Keratinocyte (primary cell): ENCODE measurements at regions not wholly inside any gene's neighbourhood (a gene's known extent, or its start where the extent isn't known, plus 50 kb on each side); places are given as distances from the start of the nearest gene placed in this dataset.

Source experiments
- DNase-seq: peaks from one replicate; pipeline ENCODE4 v3.0.0-alpha.2; 2011; ENCODE audit warnings: low read depth, missing footprints, low spot score
- FAIRE-seq: peaks from 2 replicates; lab custom pipeline; 2011; peaks lifted over from hg19 to GRCh38; lab: Jason Lieb, UNC
- H2AFZ ChIP-seq: 2 replicates; pipeline ENCODE4 v1.6.0; 2012; ENCODE audit warnings: low read length, control low read depth, inconsistent platforms; ENCODE audit not compliant: control insufficient read depth
- H3K27ac ChIP-seq: 2 replicates; pipeline ENCODE4 v1.5.1; 2011; ENCODE audit warnings: low read length; ENCODE audit not compliant: control insufficient read depth, insufficient read depth
- H3K27me3 ChIP-seq: 3 replicates; pipeline ENCODE4 v1.6.0; 2011; ENCODE audit warnings: low read length; ENCODE audit not compliant: control insufficient read depth, insufficient read depth; ENCODE audit errors: extremely low read depth
- H3K36me3 ChIP-seq, 2 experiments: 2 replicates in 1 of 2; 3 replicates in 1 of 2; pipeline ENCODE4 v1.5.1; 2011; ENCODE audit warnings: low read length in 2 of 2, mild to moderate bottlenecking in 1 of 2; ENCODE audit not compliant: control insufficient read depth in 2 of 2, insufficient read depth in 2 of 2; ENCODE audit errors: extremely low read depth in 1 of 2
- H3K4me1 ChIP-seq: 3 replicates; pipeline ENCODE4 v1.5.1; 2011; ENCODE audit warnings: low read length; ENCODE audit not compliant: control insufficient read depth, insufficient read depth; ENCODE audit errors: extremely low read depth
- H3K4me2 ChIP-seq: 3 replicates; pipeline ENCODE4 v1.6.0; 2011; ENCODE audit warnings: low read depth, low read length; ENCODE audit not compliant: control insufficient read depth, insufficient read depth; ENCODE audit errors: extremely low read depth
- H3K4me3 ChIP-seq, 3 experiments: fragments of 200-600 bp in 1 of 3; sonication (generic) in 1 of 3; 2 replicates in 2 of 3; 3 replicates in 1 of 3; pipeline ENCODE4 v1.5.1; 2011 to 2016; ENCODE audit warnings: low read length in 3 of 3, mild to moderate bottlenecking in 3 of 3, control low read depth in 2 of 3, inconsistent platforms in 1 of 3, low read depth in 1 of 3, mixed read lengths in 1 of 3, mixed run types in 1 of 3, moderate library complexity in 1 of 3; ENCODE audit not compliant: control insufficient read depth in 2 of 3, insufficient read depth in 2 of 3; ENCODE audit errors: extremely low read depth in 1 of 3
- H3K79me2 ChIP-seq: 2 replicates; pipeline ENCODE4 v1.6.0; 2012; ENCODE audit warnings: low read length; ENCODE audit not compliant: control insufficient read depth, insufficient read depth
- H3K9ac ChIP-seq: 3 replicates; pipeline ENCODE4 v1.6.0; 2011; ENCODE audit warnings: low read length; ENCODE audit not compliant: control insufficient read depth, insufficient read depth; ENCODE audit errors: extremely low read depth
- H3K9me1 ChIP-seq: 3 replicates; pipeline ENCODE4 v1.6.0; 2011; ENCODE audit warnings: low read length; ENCODE audit not compliant: control insufficient read depth, insufficient read depth; ENCODE audit errors: extremely low read depth
- H3K9me3 ChIP-seq: 2 replicates; pipeline ENCODE4 v1.5.1; 2012; ENCODE audit warnings: low read depth, low read length; ENCODE audit not compliant: control insufficient read depth
- H4K20me1 ChIP-seq: 3 replicates; pipeline ENCODE4 v1.6.0; 2011; ENCODE audit warnings: low read length; ENCODE audit not compliant: control insufficient read depth, insufficient read depth; ENCODE audit errors: extremely low read depth
- CTCF ChIP-seq, 3 experiments: IDR thresholded peaks in 1 of 3; conservative IDR thresholded peaks in 1 of 3; optimal IDR thresholded peaks in 1 of 3; 2 replicates in 2 of 3; 3 replicates in 1 of 3; pipeline versions ENCODE3 to v1.5.1; 2011; ENCODE audit warnings: low read length in 3 of 3, mild to moderate bottlenecking in 3 of 3, moderate library complexity in 2 of 3, control low read depth in 1 of 3, inconsistent platforms in 1 of 3; ENCODE audit not compliant: insufficient read depth in 2 of 3; ENCODE audit errors: extremely low read depth in 1 of 3
- EZH2 ChIP-seq: IDR thresholded peaks from one replicate; pipeline ENCODE4 v1.6.1; 2012; ENCODE audit warnings: inconsistent platforms, mild to moderate bottlenecking, low read length, moderate library complexity
- dilution Hi-C: fragments of 300-500 bp; cut with MboI; formaldehyde crosslinking; loops from one replicate; pipeline ENCODE4 v1.7.0; 2020; ENCODE audit warnings: low sequenced_read_pairs; ENCODE audit not compliant: extremely low pct_ligation_motif_present

GRCh38 chr3:6266135-6266534 is 594.8 kb upstream of the GRM7 start:
- dilution Hi-C loops: no loop called here
- Histone ChIP-seq H3K27ac (no peak overlapping the region), H3K36me3 (no peaks in the 10 kb centered on the region), H3K4me2 (no peak overlapping the region), H3K9me1 (no peaks in the 10 kb centered on the region), H3K9me3 (no peaks in the 10 kb centered on the region), H3K79me2 (no peaks in the 10 kb centered on the region), H3K4me3 (no peak overlapping the region), H2AFZ (no peak overlapping the region), H3K27me3 (no peaks in the 10 kb centered on the region), H3K9ac (no peak overlapping the region), H3K4me1 (no peaks in the 10 kb centered on the region), H4K20me1 (no peaks in the 10 kb centered on the region)
- TF ChIP-seq CTCF (optimal IDR thresholded peaks at IDR 0.05 in 1 of 3, IDR thresholded peaks at IDR 0.05 in 1 of 3, conservative IDR thresholded peaks at IDR 0.05 in 1 of 3; ENCODE audit: extremely low read depth in 1 of 3, insufficient read depth in 2 of 3, low read length in 3 of 3) (no peak), EZH2 (no peak)
- no peak for FAIRE-seq
- DNase-seq: no peak

GRCh38 chr3:6273878-6274277 is 587.0 kb upstream of the GRM7 start:
- Histone ChIP-seq H3K9me3 (no peaks in the 10 kb centered on the region), H2AFZ (no peak overlapping the region), H3K4me3 (no peak overlapping the region), H3K9me1 (no peaks in the 10 kb centered on the region), H3K4me1 (no peaks in the 10 kb centered on the region), H3K27ac (no peak overlapping the region), H3K36me3 (no peaks in the 10 kb centered on the region), H3K9ac (no peak overlapping the region), H3K4me2 (no peak overlapping the region), H3K27me3 (no peaks in the 10 kb centered on the region), H3K79me2 (no peaks in the 10 kb centered on the region), H4K20me1 (no peaks in the 10 kb centered on the region)
- no peak for FAIRE-seq
- DNase-seq: no peak
- no peak for TF ChIP-seq CTCF (optimal IDR thresholded peaks at IDR 0.05 in 1 of 3, IDR thresholded peaks at IDR 0.05 in 1 of 3, conservative IDR thresholded peaks at IDR 0.05 in 1 of 3; ENCODE audit: extremely low read depth in 1 of 3, insufficient read depth in 2 of 3, low read length in 3 of 3)
- TF ChIP-seq EZH2: no peak
- dilution Hi-C loops: no loop called here
